T-helper 2 cell treated with Interferon-gamma antibody and Interleukin-4, amounts not matched to agents 100 ng/mL and 5 ng/mL, for 36 hours (primary cell): ENCODE measurements at regions not wholly inside any gene's neighbourhood (a gene's known extent, or its start where the extent isn't known, plus 50 kb on each side); places are given as distances from the start of the nearest gene placed in this dataset.

Source experiments
- intact Hi-C: fragments of 100-400 bp; cut with micrococcal nuclease; formaldehyde crosslinking; loops from one replicate; pipeline ENCODE4 v1.15.1; 2023

GRCh38 chr3:21357241-21357640 is 393.8 kb downstream of the ZNF385D start:
- intact Hi-C loops, result no loop called here

GRCh38 chr3:21356402-21356801 is 394.6 kb downstream of the ZNF385D start:
- intact Hi-C loops, result no loop called here

- intact Hi-C loops, result no loop called here
Measured at GRCh38 chr3:21345382-21345976, 405.5 kb downstream of the ZNF385D start.

- intact Hi-C loops, result no loop called here
Measured at GRCh38 chr3:21331857-21332256, 419.2 kb downstream of the ZNF385D start.

- intact Hi-C loops, result no loop called here
Measured at GRCh38 chr3:21331321-21331720, 419.7 kb downstream of the ZNF385D start.

- intact Hi-C loops, result no loop called here
Measured at GRCh38 chr3:21330293-21330692, 420.7 kb downstream of the ZNF385D start.

- intact Hi-C loops, result no loop called here
Measured at GRCh38 chr3:21328711-21329390, 422.2 kb downstream of the ZNF385D start.

GRCh38 chr3:21326704-21327475 is 424.1 kb downstream of the ZNF385D start:
- intact Hi-C loops, result no loop called here

GRCh38 chr3:21314688-21315087 is 436.3 kb downstream of the ZNF385D start:
- intact Hi-C loops, result no loop called here

- intact Hi-C loops, result no loop called here
Measured at GRCh38 chr3:21310891-21311290, 440.1 kb downstream of the ZNF385D start.

- intact Hi-C loops, result no loop called here
Measured at GRCh38 chr3:21310161-21310560, 440.8 kb downstream of the ZNF385D start.

- intact Hi-C loops, result no loop called here
Measured at GRCh38 chr3:21297304-21297703, 453.7 kb downstream of the ZNF385D start.

GRCh38 chr3:21294768-21295167 is 456.2 kb downstream of the ZNF385D start:
- intact Hi-C loops, result no loop called here

- intact Hi-C loops, result no loop called here
Measured at GRCh38 chr3:21292971-21293370, 458.0 kb downstream of the ZNF385D start.

- intact Hi-C loops, result no loop called here
Measured at GRCh38 chr3:21290557-21290956, 460.5 kb downstream of the ZNF385D start.

GRCh38 chr3:21274079-21274571 is 476.9 kb downstream of the ZNF385D start:
- intact Hi-C loops, result no loop called here

GRCh38 chr3:21273259-21274025 is 477.6 kb downstream of the ZNF385D start:
- intact Hi-C loops, result no loop called here

- intact Hi-C loops, result no loop called here
Measured at GRCh38 chr3:21271606-21272016, 479.4 kb downstream of the ZNF385D start.

- intact Hi-C loops, result no loop called here
Measured at GRCh38 chr3:21269882-21270281, 481.1 kb downstream of the ZNF385D start.

GRCh38 chr3:21260507-21260906 is 490.5 kb downstream of the ZNF385D start:
- intact Hi-C loops, result no loop called here

- intact Hi-C loops, result no loop called here
Measured at GRCh38 chr3:21259896-21260295, 491.1 kb downstream of the ZNF385D start.

- intact Hi-C loops, result no loop called here
Measured at GRCh38 chr3:21256932-21257331, 494.1 kb downstream of the ZNF385D start.
